ENCODE measurements at regions not wholly inside any gene's neighbourhood (a gene's known extent, or its start where the extent isn't known, plus 50 kb on each side); places are given as distances from the start of the nearest gene placed in this dataset.

DNA sequence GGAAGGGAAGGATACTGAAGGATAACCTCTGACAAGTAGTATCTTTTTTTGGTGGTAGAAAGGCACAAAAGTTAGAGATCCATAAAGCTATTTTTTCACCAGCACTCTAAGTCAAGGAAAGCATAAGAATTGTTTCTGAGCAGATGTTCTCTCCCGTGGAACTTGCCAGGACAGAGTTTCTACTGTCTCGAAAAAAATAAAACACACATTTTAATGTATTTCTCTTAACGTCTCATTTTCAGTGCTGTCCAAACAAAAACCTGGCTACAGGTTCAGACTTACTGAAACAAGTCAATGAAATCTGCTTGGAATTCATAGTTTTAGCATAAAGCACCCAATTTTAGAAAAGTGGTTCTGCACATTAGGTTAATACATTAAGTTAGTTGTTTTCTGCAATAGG lies 338.3 kb downstream of the LTN1 start:
- no peak for DNase-seq (ENCODE audit: low read depth in 2 of 2)

DNA sequence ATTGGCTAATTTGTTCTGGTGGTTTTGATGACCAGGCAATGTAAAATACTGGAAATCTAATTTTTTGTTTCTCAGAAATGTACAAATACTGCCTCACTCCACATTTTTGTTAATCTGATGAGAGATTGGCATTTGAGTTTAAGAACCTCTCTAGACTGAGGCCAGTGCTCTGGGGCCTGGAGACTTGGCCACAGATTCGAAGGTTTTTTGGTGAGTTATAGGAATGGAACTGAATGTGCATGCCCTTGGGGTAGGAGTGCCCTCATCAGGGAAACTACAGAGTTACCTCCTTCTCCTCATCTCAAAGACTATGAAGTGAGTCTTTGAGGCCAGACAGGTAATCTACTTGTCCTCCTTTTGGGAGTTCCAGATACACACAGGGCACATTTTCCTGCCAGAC lies 347.9 kb downstream of the LTN1 start:
- no peak for DNase-seq (ENCODE audit: low read depth in 2 of 2)

DNA sequence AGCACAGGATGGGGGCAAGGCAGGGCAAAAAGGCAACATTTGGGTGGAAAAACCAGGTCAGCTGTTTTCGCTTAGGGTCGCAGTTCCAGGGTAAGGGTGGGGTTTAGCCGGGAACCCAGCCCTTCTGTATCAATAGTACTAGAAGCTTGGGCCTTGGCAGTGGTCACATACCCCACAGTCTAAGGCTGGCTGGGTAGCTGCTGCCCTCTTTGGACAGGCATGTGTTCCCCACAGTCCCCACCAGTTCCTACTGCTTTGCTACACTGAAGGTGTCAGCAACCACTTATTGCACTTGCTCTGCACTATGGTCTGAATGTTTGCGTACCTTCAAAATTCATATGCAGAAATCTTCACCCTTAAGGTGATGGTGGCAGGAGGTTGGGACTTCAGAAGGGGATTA lies 349.8 kb downstream of the LTN1 start:
- no peak for DNase-seq (ENCODE audit: low read depth in 2 of 2)

DNA sequence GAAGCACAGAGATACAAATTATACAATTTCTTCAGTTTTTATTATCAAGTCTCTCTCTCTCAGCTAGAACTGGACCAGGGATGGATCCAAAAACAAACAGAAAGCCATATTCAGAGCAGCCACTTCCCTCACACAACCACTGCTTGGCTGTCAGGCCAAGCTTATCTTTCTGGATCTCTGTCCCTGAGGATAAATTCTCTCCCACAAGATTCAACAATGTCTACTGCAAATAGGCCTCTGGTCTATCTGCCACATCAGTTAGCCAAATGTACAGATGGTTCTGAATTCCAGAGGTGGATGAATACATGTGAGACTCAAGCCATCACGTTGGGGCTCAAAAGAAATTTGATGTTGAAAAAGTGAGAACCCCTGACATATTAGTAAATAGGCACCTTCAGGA lies 350.9 kb downstream of the LTN1 start:
- no peak for DNase-seq (ENCODE audit: low read depth in 2 of 2)

DNA sequence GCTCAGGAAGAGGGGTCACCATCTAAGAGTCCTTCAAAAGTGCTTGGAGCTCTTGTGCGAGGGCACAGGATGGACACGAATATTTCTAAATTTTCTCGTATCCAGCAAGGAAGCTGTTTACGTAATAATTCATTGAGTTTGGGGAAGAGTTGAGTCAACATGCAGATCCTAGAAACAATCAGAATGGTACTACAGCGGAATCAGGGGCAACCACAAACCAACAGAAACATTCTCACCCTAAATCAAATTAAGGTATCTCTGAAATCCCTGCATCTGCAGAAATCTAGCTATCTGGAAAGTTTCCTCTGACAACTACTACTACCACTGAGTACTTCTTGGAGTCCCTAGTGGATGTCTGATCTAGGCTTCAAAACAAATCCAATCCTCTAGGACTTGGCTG lies 352.4 kb downstream of the LTN1 start:
- DNase-seq (ENCODE audit: low read depth in 2 of 2) = no peak

DNA sequence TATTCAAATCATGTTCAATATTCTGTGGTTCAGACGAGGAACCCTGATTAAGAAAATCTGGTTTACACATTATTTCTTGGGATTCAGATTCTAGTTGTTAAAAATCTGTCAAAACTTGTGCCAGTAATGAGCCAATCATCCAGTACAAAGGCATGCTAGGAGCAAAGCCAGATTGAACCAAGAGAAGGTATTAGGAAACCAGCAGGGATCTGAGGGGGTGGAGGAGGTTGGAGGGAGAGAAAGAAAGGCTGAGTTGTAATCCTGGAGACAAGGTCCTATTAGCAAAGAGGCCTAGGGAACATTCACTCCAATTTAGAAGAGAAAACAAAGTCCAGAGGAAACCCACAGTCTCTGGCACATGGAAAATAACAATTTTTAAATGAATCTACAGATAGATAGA lies 352.9 kb downstream of the LTN1 start:
- no peak for DNase-seq (ENCODE audit: low read depth in 2 of 2)

DNA sequence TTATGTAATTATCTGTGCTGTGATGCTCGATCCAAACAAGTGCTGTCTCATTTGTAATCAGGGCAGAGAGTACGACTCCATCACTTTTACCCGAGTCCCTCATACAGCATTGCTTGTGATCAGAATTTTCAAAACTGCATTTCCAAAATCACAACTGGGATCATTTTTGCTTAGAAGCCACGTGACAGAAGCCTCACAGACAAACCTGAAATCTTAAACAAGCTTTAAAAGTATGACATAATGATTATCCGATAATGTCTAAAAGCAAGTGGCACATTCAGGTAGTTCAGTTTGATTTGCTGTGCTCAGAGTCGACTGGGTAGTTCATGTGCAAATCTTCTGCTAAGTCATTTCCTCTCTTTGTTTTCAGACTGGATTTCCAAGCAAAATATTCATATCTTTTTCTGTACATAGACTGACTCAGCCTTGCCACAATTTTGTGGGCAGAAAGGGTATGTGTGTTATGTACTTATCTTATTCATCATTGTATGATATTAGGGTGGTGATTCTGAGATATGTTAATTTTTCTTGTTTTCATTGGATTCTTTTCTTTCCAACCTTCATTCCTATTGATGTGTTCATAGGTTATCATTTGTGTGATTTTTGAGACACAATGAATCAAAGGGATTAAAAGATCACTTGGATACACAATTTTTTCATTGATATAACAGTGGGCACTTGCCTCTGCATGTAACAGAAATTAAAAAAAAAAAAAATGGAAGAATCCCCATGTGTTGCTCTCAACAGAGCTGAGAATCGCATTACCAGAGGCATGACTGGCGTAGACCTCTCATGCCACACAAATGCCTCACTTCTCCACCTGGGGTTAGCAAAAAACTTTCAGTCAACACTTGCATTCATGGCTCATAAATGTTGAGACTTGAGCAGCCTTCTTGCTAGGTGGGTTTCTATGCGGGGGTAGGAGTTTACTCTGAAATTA lies 355.7 kb downstream of the LTN1 start:
- no peak for DNase-seq (ENCODE audit: low read depth in 2 of 2)

DNA sequence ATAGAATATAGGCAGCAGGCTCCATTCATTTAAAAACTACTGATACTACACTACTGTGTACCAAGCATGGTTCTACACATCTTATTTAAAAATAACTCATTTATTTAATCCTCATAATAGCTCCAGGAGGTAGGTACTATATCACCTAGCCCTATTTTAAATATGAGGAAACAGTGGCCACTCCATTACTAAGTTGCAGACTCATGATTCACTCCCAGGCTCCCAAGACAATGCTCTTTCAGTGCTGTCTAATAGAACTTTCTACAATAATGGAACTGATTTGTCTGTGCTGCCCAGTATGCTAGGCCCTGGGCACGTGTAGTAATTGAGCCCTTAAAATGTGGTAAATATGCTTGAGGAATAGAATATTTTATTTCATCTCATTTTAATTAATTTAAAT lies 357.1 kb downstream of the LTN1 start:
- DNase-seq (ENCODE audit: low read depth in 2 of 2) = no peak

DNA sequence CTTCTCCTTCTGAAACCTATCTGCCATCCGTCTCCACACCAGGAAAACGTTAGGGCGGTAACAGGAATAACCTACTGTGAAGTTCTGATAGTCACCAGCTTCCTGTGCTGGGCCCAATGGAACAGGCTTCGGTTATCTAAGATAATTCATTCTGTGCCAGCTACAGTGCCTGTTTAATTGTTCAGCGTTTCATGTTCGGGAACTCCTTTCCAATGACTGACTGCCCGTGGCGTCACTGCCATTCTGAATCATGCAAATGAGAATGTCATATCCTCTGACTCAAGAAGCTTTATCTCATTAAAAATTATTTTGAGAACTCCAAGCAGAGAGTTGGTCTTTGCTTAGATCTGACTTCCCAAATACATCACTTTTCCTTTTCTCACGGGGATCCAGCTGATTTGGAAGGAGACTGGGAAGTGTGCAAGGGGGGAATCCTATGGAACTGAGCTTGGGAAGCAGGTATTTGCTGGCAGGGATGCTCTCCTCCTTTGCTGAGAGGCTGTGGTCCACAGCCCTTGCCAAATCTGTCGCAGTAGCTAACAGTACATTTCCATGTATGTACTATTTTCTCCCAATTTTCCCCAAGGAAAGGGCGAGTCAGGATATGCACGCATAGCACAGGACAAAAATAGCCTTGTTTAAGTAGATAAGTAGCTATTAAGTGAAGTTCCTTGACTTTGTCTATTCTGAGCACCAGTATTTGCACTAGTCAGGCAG lies 358.7 kb downstream of the LTN1 start:
- DNase-seq (ENCODE audit: low read depth in 2 of 2) = no peak

DNA sequence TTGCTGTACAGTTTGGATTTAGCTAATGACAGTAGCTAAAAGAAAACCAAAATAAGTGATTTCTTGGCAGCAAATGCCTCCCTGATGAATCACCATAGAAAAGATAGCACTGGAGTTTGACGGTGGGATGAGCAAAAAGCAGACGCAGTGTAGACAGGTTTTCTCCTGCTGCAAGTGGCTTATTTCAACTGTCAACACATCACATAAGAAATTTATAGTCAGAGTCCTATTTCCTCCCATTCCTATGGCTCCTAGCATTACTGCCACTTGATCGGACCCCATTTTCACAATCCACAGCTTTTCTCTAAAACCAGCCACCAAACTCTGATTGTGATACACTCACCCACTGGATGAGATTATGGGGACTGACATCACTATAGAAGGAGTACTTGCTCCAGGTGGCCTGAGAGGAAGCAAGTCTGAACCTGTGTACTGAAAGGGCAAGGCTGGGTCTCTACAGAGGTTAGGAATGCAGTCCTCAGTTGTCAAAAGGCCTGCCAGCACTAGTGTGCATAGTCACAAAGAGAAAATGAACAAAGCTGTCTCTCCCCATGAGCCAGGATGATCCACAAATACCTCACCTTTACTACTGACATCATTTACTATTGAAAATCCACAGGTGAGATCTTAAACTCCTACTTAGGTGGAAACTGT lies 359.8 kb downstream of the LTN1 start:
- DNase-seq (ENCODE audit: low read depth in 2 of 2) = no peak

DNA sequence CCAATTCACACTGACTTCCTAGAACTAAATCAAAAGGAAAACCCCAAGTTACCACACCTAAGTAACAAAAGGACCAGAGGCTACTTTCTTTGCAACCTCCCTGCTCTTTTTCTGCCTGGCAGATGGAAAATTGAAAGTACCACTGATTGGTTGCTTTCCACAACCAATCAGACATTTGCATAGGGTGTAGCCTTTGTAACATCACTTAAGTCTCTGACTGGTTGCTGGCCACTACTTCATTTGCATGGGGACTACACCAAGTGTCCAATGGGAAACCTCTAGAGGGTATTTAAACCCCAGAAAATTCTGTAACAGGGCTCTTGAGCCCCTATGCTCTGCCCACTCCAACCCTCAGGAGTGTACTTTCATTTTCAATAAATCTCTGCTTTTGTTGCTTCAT lies 365.0 kb downstream of the LTN1 start:
- DNase-seq (ENCODE audit: low read depth in 2 of 2) = no peak

DNA sequence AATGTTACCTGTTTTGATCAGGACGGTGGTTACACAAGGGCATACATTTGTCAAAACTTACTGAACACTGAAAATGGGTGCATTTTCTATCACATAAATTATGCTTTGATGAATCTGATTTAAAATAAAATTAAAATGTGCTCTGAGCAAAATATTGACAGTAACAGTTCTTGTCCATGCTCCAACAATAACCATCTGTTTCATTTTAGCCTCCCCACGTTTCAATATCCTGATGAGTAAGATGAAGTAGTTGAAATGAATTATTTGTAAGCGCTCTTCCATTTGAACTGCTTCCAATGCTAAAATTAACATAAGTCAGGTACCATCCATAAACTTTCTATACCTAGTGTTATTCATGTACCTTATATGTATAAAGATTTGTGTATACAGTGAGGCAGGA lies 365.4 kb downstream of the LTN1 start:
- no peak for DNase-seq (ENCODE audit: low read depth in 2 of 2)

DNA sequence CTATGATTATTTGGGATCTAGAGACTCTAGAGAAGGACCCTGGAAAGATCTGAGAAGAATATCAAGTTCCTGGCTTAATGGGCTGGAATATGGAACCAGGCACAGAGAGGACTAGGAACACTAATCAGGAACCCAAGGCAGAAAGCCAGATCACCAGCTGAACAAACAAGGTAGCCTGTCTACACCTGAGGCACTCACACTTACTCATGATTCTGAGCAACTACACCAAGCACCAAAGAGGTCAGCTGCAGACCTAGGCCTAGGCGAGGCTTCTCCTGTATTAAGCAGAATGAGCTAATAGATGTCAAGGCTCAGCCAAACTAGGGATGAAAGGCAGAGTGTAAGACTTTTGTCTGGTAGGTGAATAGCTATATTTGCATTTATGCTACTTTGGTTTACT lies 368.1 kb downstream of the LTN1 start:
- DNase-seq (ENCODE audit: low read depth in 2 of 2) = no peak

DNA sequence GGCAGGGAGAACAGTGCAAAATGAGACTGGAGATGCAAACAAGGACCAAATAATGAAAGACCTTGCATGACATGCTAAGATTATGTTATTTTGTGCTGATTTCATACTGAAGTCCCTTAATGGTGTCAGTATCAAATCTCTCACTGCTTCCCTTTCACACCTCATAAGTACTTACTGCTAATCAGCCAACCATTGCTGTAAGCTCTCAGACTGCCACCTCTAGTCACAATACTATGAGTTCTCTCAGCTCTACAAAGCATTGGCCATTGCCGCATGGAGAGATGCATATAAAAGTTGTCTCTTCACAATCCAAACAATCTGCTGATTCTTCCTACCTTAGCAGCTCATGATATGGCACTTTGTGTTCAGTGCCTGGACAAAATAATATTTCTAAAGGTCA lies 375.4 kb downstream of the LTN1 start:
- DNase-seq (ENCODE audit: low read depth in 2 of 2) = no peak

DNA sequence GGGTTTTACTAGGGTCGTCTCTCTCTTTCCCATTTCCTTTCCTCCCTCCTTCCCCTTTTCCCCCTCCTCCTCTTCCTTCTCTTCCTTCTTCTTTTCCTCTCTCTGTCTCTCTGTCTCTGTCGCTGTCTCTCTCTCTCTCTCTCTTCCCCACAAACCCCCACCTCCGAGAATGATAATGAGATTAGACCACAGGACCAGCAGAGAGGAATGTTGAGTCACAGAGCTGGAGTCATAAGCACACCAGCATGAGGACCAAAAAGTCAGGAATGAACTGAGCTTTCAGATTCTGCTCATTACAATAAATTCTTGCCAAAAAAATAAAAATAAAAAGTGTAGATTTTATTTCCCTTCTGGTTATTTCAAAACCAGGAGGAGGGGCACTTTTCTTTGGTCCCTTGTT lies 377.4 kb downstream of the LTN1 start:
- no peak for DNase-seq (ENCODE audit: low read depth in 2 of 2)

DNA sequence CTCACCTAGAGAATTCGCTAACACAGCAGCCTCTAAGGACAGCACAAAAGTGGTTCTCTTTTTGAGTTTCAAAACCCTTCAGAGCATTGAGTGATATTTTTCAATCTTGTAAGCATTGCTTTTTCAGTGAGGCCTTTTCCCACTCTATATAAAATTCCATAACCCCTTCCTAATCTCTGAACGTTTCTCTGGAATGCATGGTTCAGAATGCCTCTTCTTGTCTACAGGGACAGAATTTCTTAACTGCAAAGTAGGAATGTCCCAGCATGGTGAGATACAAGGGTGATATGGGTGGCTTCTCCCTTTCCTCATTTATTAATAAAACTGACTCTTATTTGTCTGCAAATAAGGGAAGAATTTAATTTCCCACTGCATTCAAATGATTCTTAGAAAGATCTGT lies 377.9 kb downstream of the LTN1 start:
- no peak for DNase-seq (ENCODE audit: low read depth in 2 of 2)

DNA sequence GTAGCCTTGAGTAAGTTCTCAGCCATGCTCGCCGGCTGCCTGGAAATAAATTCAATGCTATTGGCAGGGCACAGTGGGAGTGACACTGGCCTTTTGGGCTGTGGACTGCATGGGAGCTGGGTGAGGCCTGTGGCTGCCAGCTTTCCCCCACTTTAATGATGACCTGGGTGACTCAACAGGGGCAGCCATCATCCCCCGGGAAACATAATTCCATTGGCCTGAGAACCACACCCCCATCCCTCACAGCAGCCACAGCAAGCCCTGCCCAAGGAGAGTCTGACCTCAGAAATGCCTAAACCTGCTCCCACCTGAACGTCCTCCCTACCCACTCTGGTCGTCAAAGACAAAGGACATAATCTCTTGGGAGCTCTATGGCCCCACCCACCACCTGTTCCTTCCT lies 384.0 kb downstream of the LTN1 start:
- DNase-seq (ENCODE audit: low read depth in 2 of 2) = no peak

DNA sequence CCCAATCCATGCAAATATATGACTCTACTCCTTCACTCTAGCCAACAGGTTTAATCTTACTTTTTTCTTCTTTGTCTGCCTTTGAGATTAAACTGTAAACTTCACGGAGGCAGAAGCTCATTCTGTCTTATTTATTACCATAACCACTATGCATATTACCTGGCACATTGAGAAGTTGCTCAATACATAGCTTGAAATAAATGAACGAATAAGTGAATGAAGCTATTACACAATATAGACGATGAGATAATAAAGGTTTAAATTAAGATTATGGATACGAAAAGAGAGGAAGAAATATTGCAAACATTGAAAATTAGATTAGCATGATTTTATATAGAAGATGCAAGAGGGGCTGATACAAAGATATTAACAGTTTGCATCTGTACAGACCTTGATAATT lies 385.1 kb downstream of the LTN1 start:
- no peak for DNase-seq (ENCODE audit: low read depth in 2 of 2)

DNA sequence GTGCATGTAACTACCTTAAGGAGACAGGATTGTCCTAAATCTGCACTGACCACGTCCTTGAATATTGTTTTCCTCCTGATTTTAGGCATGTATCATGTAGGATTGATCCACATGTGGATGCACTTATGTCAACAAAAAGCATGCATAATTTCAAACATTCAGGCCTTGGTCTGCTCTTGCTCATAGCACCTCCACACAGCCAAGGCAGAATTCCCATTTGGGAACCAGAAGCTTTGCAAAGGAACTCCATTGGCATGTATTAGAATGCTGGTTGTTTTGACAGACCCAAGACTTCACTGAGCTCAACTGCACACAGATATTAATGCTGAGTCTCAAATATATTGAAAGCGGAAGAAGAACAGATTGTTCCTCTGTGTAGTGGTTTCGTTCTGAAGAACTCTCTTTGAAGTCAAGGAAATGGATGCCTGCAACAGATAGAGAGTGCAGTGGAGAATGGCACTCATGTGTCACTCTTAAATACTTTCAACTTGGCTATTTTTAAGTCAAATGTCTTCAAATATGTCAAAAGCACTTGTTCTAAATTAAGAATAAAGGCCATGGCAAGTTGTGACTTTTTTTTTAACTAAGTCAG lies 387.6 kb downstream of the LTN1 start:
- no peak for DNase-seq (ENCODE audit: low read depth in 2 of 2)

DNA sequence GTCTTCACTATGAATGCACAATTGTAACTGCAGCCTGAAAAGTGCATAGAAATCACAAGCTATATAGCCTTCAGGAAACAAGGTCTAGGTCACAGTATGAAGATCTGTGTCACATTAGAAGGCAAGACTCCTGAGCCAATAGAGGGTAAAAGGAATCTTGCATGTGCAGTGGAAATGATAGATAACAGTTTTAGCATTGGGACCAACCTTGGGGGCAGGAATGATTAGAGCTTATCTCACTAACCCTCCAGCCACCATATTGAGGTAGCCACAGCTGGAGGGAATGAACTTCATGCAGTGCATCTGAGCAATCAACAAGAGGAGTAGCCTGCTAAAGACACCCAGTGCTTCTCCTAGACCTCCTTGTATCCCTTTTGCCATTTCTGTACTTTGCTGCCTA lies 390.1 kb downstream of the LTN1 start:
- DNase-seq (ENCODE audit: low read depth in 2 of 2) = no peak

DNA sequence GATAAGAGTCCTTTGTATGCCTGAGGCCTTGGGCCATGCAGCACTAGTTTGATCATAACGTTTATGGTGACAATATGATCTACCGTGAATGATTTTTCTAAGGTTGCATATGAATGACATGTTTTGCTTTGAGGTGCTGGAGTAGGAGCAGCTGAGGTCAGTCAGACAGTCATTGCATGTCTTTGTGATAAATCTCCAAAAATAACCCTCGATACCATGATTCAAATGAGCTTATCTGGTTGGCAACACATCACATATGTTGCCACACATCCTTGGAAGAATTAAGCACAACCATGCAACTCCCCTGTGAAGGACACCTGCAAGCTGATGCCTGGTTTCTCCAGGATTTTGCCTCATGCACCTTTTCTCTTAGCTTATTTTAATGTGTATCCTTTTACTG lies 394.5 kb downstream of the LTN1 start:
- DNase-seq (ENCODE audit: low read depth in 2 of 2) = no peak

DNA sequence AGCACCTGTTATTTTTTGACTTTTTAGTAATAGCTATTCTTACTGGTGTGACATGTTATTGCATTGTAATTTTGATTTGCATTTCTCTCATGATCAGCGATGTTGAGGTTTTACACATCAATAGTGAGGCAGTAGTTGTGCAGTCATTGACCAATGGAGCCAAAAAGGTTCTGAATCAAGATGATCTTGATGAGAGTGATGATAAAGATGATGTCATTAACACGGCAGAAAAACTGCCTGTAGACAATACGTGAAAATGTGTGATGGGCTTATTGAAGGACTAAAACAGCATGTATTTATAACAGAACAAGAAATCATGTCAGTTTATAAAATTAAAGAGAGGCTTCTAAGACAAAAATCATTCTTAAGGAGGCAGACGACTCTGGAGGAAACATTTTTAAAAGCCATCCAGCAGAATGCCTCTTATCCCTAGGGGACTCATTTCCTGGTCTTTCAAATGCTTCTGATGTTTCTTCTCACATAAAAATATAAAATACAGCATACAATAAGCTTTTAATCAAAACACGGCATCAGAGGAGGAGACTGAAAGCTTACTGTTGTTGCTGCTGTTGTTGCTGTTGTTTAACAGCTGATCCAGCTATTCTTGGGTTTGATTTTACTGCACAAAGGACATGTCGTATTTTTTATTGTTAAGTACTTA lies 400.3 kb downstream of the LTN1 start:
- DNase-seq (ENCODE audit: low read depth in 2 of 2) = no peak

Data from stimulated activated CD8-positive, alpha-beta memory T cell treated with anti-CD3 and anti-CD28 coated beads, Interleukin-7, amount 100 ng/mL, for 4 hours (primary cell).